Uterus (tissue), 2 donors: ENCODE measurements at regions not wholly inside any gene's neighbourhood (a gene's known extent, or its start where the extent isn't known, plus 50 kb on each side); places are given as distances from the start of the nearest gene placed in this dataset.

Experiments used
- CTCF ChIP-seq, 4 experiments: fragments of 200-600 bp in 2 of 4; fragments of 450-650 bp in 2 of 4; sonication (generic) in 2 of 4; IDR thresholded peaks; one replicate each; pipeline ENCODE4 v1.5.1; 2016 to 2019; ENCODE audit warnings: antibody characterized with exemption in 4 of 4, mild to moderate bottlenecking in 2 of 4, moderate library complexity in 1 of 4
- POLR2A ChIP-seq, 2 donors: fragments of 450-650 bp; IDR thresholded peaks; one replicate each; pipeline ENCODE4 v1.6.1; 2016; ENCODE audit warnings: antibody characterized with exemption in 2 of 2, mild to moderate bottlenecking in 1 of 2, moderate library complexity in 1 of 2

- TF ChIP-seq CTCF (IDR thresholded peaks at IDR 0.05): no peak
- no peak for TF ChIP-seq POLR2A (IDR thresholded peaks at IDR 0.05)
These were observed 556.3 kb downstream of the UQCRFS1 start for GRCh38 chr19:28656644-28657043.
